Retina (tissue), 1 donor: ENCODE measurements at regions not wholly inside any gene's neighbourhood (a gene's known extent, or its start where the extent isn't known, plus 50 kb on each side); places are given as distances from the start of the nearest gene placed in this dataset.

Experiments
- DNase-seq: peaks from one replicate; pipeline ENCODE4 v3.0.0-alpha.2; 2016

DNA sequence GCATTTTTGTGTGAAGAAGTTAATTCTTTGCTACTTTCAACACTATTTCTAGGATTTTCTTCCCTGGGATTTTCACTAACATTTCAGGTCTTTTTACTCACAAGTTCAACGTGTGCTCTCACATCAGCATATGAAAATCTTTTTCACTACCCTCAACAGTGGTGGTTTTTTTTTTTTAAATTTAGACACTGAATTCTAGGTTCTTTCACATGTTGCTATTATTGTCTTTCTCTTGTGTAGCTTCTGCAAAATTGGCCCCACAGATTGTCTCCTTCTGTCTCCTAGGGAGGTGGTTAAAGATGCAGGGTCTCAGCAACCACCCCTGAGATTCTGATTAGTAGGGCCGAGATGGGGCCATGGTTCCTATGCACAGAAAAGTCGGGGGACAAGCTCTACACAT, 165.0 kb upstream of the GPR26 start:
- DNase-seq, result no peak

DNA sequence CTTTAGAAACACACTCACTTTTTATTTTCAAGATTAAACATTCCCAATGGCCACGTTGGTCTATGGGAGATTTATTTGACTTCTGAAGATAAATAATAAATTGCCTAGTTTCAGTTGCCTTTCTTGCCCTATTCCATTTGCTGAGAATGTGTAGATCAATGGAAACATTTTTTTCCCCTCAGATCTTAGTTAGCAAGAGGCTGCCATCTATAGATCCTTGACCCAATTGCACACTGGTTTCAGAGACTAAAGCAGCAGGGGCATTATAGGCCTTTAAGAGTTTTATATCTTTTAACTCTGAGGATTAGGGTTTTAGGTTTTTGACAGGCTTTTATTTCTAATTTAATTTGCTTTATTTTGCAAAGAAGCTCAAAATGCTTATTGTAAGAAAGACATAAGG, 163.2 kb upstream of the GPR26 start:
- no peak for DNase-seq

DNA sequence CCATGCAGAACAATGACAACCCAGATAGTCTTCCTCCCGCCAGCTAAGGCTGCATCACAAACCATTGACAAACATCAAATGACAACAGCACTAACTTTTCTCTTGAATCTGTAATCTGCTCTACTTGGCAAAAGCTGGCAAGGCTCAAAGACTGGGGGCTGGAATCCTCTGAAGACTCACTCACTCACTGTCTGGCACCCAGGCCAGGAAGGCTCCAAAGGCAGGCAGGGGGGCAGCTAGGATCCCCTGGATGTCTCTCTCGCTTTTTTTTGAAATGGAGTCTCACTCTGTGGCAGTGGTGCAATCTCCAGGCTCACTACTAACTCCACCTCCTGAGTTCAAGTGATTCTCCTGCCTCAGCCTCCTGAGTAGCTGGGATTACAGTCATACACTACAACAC, 159.7 kb upstream of the GPR26 start:
- no peak for DNase-seq

DNA sequence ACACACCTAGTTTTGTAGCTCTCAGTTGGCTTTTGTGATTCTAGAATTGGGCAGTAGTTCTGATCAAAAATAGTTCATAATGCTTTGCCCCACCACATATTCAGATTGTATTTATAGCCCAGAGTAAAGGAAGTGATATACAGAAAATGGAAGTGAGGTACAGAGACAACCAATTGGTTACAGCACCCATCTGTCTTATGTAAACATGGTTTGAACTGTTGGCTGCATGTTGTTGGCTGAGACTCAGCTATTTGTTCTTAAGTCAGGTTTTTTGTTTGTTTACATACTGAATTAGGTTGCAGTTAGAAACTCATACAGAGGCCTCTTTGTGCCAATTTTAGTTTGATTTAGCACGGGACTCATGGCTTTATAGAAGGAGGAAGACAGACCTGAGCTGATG, 158.9 kb upstream of the GPR26 start:
- DNase-seq, result no peak

DNA sequence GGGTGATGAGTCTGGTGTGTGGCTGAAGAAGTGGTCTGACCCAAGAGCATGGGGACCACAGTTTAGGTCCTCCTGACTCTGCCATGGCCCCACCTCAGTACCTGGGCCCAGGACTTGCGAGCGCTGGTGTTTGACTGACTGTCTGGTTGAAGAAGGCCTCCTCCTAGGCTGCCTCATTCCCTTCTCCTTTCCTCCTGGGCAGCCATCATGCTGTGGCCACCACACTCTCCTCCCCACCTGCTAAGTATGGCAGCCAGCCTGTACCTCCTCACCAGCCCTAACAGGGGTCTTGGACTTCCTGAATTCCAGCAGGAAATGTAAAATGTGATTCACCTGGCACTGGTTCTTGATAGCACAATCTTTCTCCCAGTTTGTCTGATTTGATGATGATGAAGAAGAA, 156.8 kb upstream of the GPR26 start:
- no peak for DNase-seq

DNA sequence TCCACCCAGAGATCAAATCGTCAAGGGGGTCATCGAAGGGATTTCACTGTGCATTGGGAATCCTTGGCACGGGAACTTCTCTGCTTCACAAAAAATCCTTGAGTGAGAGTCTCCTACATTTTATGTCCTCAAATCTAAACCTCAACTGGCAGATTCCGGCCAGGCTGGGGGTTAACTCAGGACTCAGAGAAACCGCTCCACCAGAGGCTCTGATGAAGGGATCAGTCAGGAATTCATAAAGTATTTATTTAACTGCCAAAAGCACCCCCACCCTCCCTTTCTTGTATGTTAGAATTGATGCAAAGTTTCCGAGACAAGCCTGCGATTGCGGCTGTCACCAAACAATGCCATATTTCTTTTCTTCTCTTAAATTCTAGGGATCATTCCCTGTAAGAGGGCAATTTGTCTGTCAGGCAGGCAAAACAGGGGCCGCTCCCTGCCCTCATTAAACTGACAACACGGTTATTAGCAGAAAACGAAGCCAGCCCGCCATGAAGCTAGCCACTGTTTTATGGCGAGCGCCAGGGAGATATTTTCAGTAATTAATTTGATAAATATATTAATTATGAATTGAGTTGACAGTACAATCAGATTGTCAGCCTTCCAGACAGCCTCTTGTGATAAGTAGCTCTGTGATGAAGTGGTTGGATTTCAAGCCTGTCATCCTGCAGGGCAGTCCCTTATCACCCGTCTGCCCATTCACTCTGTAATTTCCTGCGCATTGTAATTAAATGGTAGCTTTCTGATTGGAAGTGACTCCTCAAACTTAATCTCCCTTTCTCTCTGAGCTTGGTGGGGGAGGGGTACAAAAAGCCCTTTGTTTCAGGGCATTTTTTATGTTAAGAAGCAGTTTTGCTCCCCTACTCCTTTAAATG, 153.0 kb upstream of the GPR26 start:
- peak; percentile 84 for DNase-seq

DNA sequence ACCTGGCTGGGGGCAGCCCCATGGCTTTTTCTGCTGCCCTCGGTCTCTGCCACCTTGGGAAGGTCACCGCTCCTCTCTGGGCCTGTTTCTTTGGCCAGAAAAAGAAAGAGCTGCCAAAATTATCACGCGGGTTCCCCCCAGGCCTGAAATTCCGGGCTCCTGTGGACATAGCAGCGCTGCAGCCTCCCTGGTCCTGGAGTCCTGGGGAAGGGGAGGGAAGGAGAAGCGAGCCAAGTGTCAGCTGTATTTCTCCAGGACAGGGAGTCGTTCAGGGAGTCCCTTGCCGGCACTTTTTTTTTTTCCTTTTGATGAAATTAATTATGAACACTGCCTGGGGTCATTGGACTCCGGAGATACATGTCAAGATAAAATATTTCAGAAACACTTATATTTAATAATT, 152.3 kb upstream of the GPR26 start:
- DNase-seq, result no peak

DNA sequence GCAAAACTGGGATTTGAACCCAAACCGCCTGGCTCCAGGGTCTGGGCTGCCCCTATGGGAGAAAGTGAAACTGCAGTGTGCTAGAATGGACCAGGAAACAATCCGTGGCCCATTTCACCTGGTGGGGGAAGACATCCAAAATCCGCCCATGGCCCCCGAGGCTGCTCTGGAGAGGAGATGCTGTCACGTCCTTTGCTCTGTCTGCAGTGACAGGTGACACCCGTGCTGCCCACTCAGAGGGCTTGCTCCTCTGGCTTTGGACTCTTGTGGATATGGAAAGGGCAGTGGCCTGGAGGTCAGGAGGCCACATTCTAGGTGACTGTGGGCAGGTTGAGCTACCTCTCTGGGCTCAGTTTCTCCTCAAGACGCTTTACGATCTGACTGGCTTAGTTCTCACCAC, 151.2 kb upstream of the GPR26 start:
- no peak for DNase-seq

DNA sequence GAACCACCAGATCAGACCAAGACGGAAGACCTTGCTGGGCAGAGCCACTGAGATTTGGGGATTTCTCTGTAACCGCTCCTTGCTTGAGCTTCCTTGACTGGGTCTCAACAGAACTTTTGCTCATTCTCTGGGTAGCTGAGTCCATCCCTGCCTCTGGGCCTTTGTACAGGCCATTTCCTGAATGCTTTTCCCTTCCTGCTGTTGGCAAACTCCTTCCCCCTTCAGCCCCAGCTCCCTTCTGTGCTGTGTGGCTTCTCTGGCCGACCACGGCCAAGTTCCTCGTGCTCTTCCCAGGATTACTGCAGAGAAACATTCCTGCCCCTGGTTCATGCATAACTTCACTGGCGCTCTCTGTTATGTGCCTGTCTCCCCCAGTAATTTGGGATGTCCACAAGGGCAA, 150.5 kb upstream of the GPR26 start:
- DNase-seq, result no peak

DNA sequence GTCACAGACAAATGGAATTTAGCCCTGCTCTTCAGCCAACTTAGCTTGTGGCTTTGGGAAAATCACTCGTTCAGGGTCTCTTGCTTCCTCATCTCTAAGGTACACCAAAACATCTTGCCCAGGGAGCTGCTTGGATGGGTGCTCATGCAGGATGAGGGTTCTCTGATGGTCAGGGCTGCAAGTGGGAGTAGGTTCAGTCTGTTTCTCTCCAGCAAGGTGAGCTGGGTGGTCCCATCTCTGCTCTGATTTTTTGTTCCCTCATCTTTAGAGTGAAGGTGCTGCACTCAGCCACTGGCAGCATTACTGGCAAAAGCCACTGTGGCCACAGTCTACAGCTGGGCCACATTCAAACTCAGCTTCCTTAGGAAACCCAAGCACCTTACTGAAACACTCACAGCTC, 149.9 kb upstream of the GPR26 start:
- DNase-seq, result no peak

DNA sequence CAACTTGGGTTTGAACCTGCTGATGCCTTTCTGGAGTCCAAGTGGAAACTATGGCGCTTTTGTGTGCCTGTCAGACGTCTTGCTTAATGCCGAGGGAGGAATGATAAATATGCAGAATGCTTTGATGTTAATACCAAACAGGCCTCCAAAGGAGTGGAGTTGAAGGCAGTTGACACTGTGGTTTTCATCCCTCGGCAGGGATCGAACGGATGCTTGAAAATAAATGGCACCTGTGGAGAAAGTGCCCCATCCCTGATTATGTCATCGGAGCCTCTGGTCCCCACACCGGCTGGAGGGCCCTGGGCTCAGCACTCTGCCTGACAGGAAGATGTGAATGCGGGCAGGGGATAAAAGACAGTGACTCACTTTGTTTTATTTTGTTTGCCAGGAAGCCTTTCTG, 148.7 kb upstream of the GPR26 start:
- DNase-seq, result no peak

DNA sequence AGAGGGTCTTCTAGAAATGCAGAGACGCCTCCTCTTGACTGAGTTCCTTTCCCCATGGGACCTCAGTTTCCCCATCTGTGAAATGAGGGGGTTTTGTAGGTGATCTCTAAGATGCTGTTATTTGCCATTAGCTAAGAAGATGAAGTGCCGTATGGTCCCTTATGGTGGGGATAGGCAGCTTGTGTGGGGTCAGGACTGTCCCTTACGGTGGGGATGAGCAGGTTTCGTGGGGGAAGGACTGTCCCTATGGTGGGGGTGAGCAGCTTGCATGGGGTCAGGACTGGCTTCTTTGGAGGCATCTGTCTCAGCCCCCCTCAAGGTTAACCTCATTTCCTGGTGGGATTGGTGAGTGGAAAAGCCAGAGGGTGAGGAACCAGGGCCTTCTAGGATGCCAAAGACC, 148.3 kb upstream of the GPR26 start:
- no peak for DNase-seq

DNA sequence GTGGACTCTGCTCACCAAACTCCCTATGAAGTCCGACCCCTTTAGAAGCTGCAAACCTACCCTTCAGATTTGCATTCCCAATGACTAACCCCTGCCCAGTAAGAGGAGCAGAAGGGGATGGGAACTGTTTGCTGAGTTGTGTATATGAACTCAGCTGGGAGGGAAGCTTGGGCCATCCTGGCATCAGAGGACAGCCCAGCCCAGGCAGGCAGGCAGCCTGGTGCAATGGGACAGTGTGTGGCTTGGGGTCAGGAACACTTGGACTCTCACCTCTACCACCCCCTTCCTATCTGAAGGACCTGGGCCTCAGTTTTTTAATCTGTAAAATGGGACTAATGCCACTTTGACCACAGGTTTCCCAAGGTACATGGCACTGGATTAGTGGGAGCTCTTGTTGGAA, 147.4 kb upstream of the GPR26 start:
- DNase-seq, result no peak

DNA sequence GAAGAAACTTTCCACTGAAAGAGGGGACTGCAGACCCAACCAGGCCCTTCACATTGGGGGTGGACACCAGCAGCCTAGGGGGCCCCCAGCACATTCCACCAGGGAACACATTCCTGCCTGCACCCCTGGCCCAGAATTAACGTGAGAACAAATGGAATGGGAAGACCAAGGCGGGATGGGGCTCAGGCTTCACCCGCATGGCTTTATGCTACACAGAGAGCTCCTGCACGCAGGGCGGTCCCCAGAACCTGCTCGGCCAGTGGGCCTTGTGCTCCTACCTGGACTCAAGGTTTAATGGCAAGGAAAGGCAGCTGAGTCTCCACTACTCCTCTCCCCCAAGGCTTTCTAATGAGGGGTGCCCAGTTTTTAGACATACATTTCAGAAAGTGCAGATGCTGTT, 146.3 kb upstream of the GPR26 start:
- DNase-seq, result no peak

DNA sequence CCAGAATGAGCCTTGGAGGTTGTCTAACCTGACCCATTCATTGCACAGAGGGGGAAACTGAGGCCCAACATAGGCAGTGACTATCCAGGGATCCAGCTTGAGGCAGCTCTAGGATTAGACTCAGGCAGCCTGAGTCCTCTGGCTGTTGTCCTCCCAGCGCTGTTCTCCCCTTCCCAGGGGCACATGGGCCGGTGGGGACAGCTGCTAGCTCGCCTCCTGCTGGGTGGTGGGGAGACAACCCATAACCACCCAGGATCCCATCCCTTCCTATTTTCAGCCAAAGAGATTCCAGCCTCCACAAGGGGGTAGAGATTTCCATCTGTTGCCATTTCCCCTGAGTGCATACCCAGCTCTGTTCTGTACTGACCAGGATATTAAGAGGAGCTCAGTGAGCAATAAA, 145.1 kb upstream of the GPR26 start:
- no peak for DNase-seq

DNA sequence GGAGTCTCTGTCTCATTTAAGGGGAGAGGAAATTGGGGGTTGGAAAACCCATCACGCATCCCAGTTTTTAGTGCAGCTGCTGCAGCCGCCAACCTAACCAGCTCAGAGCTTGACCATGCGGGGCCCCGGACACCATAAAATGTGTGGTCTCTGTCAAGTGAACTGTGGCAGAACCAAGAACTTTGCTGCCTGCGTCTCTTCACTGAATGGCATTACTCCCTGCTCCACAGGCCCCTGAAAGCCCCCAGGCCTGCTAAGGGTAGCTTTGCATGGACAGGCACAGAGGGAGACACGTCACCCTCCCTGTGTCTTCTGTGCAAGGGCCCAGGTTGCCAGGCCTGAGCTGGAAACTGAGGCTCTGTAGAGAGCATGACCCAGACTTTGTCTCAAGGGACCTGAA, 144.6 kb upstream of the GPR26 start:
- DNase-seq, result no peak

DNA sequence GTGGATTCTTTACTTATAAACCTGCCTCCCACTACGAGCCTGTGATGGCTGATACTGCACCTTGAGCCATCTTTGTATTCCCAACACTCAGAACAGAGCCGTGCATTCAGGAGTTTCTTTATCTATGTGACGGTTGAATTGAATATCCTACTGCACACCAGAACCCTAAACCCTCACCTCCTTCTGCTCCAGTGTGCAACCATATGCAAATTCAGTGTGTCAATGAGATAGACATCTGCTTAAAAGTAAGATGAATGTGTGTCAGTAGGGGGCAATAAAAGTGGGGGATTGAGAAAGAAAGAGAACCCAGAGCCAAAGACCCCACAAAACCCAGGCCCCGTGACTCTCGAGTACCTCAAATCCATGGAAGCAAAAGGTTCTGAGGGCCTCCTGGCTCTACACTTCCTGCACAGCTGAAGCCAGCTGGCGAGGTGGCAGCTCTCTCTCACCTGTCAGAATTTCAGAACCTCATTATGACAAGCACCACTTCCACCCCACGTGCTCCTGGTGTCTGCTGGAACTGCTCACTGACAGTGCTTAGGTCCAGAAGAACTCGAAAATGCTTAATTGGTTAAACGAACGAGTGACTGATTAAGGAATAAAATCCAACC, 143.3 kb upstream of the GPR26 start:
- DNase-seq, result no peak

DNA sequence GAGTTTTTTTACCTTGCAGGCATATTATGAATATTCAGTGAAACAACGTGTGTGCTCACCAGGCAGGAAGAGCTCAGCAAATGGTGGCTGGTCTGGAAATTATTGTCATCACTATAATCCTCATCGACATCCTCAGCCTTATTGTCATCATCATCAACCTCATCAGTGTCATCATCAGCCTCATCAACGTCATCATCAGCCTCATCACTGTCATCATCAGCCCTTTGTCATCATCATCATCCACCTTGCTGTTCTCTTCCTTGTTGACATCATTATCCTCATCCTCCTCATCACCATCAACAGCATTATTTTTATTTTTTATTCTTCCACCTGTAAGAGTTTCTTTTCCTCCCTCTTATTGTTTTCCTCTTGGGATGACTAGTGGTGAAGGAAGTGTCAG, 142.3 kb upstream of the GPR26 start:
- no peak for DNase-seq

DNA sequence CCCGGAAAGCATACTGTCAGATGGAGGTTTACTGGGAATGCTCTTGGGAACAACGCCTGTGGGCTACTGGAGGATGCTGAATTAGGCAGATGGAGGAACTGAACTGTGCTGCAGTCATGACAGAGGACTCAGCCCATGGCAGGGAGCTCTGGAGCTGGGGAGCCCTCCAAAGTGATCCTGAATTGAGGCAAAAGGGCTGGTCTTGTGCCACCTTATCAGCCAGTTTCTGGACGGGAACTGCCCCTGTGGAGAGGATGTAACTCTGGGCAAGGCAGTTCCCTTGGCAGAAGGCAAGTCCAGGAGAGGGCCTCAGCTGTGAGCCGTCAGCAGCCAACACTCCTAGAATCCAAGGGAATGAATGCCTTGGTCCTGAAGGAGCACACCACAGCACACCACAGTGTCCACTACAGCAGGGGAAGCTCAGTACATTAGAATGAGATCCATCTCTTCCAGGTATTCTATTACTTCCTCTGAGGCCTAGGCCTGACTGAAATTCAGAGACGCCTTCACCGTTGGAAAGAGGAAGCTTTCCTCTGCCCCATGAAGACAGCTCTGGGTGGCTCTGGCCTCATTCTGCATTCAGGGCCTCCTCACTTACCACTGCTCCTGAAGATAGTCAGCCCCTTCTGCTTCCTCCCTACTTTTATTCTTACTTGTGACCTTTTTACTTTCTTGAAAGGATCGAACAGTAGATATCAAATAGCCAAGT, 139.6 kb upstream of the GPR26 start:
- DNase-seq, result no peak

DNA sequence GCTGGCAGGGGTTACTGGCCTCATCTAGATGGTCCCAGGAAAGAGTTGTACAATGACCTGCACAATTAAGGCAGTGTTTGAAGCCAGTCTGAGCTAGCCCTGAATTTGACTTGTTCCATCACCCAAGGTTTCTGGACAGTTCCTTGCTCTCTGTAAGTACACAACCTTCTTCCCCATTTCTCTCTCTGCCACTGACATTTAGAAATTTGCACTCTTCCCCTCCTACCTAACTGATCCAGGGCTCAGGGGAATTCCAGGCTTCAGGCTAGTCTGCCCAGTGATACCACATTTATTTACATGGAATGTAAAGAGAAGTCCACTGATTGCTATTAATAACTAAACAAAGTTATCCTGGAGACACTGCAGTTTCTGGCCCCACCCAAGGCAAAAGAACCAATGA, 139.0 kb upstream of the GPR26 start:
- no peak for DNase-seq

DNA sequence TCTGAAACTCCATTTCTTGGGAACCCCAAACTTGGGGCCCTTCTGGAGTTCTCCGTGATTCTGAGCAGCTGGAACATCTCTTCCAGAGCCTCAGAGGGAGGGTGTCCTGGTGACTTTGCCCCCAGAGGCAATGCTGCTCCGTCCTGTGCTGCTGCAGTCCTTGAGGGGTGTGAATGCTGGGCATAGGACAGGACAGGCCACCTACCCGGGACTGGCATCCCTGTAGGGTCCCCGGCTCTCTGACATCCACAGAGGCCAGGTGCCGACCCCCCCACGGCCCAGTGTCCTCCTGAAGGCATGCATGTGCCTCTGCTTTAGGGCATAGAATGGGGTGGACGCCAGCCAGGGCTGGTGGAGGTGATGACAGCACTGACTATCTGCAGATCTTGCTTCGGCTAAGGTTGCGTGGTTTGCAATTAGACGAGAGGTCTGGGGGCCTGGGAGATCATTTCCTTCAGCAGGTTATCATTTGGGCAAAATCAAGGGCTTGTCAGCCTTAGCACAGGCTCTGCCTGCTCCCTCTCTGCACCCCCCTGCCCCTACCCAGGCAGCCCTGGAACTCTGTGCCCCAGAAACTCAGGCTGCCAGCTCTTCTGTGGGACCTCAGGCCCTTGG, 136.9 kb upstream of the GPR26 start:
- no peak for DNase-seq

DNA sequence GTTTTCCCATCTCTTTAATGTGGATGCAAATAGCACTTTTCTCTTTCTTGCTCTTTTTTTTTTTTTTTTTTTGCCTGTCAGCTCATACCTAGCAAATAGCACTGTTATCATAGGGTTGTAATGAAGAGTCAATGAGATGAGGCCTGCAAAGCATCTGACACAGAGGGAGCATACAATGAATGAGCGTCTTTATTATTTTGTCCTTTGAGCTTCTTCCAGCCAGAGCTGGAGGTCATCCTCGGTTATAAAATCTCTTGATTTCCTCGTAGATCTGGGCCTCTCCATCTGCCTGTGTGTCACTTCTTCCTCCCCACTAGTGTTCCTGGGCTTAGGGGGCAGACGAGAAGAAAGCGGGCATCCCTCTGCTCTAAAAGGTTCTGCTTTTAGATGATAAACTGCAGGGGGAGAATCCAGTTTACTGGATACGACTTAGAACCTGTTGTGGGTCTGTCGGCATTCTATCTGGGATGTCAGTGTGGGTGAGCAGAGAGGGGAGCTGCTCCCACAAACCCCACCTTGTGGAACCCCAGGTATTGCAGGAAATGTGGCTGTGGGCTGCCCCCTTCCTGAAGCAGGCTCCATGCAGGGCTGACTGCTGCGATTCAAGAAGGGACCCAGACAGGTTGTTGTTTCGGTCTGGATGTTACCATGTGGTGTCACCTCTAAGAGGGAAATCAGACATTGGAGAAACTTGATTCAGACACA, 135.8 kb upstream of the GPR26 start:
- no peak for DNase-seq

DNA sequence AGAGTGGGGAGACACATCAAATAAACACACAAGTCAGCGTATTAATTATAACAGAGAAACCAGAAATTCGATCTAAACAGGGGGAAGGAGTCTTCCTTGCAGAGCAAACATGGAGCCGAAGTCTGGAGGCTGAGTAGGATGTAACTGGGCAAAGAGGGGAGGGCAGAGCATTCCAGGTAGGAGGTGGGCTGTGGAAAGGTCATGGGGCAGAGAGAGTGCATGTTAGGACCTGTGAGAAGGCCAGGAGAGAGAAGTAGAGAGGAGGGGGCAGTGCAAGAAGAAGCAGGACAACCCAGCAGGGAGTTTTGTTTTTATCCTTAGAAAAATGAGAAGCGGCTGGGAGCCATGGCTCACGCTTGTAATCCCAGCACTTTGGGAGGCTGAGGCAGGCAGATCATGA, 130.8 kb upstream of the GPR26 start:
- DNase-seq, result no peak
